ENCODE measurements at regions not wholly inside any gene's neighbourhood (a gene's known extent, or its start where the extent isn't known, plus 50 kb on each side); places are given as distances from the start of the nearest gene placed in this dataset.

DNA sequence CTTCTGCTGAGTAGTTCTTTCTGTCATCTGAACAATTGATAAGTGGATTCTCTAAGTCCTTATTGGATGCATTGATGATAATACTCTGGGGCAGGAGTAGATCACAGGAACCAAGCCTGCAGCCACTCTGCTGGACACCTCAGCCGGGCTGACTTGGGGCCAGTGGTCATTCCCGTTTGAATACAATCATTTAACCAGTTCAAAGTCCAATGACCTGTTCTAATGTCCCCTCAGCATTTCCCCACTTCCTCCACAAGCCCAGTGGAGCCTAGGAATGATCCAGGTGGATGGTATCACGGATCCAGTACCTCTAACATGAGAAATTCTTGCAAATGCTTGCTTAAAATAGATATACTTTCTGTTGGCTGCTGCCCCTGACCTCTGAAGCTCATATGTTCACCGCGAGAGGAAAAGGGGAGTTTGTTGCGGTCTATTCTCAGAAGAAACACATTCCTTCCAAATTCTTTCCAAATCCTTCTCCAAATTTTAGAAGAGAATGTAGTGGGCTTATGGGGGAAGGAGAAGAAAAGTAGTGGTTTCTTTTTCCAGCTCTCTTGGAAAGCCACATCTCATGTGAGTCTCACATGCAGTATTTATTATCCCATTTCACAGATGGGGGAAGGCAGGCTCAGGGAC lies 170.9 kb downstream of the INHBB start:
- no peak for TF ChIP-seq POLR2A (IDR thresholded peaks at IDR 0.05)
- TF ChIP-seq, protein P1, sequence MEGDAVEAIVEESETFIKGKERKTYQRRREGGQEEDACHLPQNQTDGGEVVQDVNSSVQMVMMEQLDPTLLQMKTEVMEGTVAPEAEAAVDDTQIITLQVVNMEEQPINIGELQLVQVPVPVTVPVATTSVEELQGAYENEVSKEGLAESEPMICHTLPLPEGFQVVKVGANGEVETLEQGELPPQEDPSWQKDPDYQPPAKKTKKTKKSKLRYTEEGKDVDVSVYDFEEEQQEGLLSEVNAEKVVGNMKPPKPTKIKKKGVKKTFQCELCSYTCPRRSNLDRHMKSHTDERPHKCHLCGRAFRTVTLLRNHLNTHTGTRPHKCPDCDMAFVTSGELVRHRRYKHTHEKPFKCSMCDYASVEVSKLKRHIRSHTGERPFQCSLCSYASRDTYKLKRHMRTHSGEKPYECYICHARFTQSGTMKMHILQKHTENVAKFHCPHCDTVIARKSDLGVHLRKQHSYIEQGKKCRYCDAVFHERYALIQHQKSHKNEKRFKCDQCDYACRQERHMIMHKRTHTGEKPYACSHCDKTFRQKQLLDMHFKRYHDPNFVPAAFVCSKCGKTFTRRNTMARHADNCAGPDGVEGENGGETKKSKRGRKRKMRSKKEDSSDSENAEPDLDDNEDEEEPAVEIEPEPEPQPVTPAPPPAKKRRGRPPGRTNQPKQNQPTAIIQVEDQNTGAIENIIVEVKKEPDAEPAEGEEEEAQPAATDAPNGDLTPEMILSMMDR (IDR thresholded peaks at IDR 0.05) = no peak
